Fibroblast of villous mesenchyme (primary cell): ENCODE measurements at regions not wholly inside any gene's neighbourhood (a gene's known extent, or its start where the extent isn't known, plus 50 kb on each side); places are given as distances from the start of the nearest gene placed in this dataset.
A peak's percentile ranks its signal among the peaks of the same experiment; 100 is the strongest.
"Not testable (repeated sequence)": the region's sequence is repeated elsewhere in the genome, so short reads cannot be mapped to it uniquely, and the experiment has no call there.

Experiments used
- DNase-seq: peaks from one replicate; pipeline ENCODE4 v3.0.0-alpha.2; 2010; ENCODE audit warnings: low read depth
- H3K4me3 ChIP-seq: 2 replicates; pipeline ENCODE4 v1.5.1; 2011; ENCODE audit warnings: low read depth, mild to moderate bottlenecking, low read length
- CTCF ChIP-seq: IDR thresholded peaks from 2 replicates; pipeline ENCODE4 v1.5.1; 2012; ENCODE audit warnings: low read depth, mild to moderate bottlenecking, low read length; ENCODE audit not compliant: insufficient read depth

DNA sequence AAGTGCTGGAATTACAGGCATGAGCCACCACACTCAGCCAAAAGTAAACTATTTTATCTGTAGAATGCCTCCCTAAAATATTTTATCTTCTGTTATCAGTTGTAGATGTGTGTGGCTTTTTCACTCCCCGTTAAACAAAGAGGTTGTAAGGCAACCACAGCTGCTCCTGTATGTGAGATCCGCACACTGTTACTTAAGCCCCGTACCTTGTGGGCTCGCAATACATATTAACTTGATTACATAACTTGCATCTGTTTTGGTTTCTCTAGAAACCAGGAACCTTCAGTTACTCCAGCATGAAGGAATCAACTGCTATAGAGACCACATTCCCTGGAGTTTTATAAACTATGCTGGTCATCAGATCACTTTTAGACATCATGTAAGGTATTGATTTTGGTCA is 420.1 kb upstream of the SLC35B3 start:
- no peak for TF ChIP-seq CTCF
- no peak overlapping the region for H3K4me3 ChIP-seq
- no peak for DNase-seq

DNA sequence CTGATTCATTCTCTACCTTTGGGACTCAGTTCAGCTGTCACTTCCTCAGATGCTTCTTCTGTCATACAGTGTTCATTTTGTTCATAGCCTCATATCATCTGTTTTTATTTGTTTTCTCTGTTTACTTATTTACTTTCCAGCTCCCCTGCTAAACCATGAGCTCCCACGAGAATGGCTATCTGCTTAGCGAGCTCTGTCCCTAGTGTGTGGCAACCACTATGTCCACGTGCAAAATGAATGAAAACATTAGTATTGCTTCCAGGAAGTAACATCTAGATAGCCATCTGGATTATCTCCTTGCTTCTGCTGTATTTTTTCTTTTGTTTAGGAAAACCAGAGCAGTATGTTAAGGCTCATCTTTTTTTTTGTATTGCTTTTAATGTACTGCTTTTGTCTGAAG is 417.0 kb upstream of the SLC35B3 start:
- no peak for TF ChIP-seq CTCF
- peak; percentile 2 for DNase-seq
- H3K4me3 ChIP-seq, result no peak overlapping the region

GRCh38 chr6:8846680-8847079 is 411.3 kb upstream of the SLC35B3 start:
- not testable (repeated sequence) for H3K4me3 ChIP-seq, DNase-seq

DNA sequence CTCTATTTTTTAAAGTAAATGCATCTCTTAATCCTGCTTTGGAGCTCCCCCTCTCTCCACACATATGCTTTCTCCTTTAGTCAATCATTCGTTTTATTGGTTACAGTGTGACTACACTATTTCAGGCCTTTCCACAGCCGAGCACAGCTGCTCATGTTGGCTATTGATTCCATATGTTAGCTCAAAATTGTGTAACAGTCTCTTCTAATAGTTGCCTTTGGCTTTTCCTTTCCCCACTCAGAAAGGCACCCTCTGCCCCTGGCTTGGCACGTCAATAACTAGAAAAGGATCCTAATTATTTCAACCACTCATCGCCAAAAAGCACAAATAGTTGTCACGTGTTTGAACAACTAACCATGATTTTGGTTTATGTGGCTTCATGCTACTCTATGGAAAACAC is 410.3 kb upstream of the SLC35B3 start:
- no peak for DNase-seq
- H3K4me3 ChIP-seq, result no peak overlapping the region
- no peak for TF ChIP-seq CTCF

GRCh38 chr6:8844968-8845367 is 409.6 kb upstream of the SLC35B3 start:
- no peak for TF ChIP-seq CTCF
- no peak for DNase-seq

DNA sequence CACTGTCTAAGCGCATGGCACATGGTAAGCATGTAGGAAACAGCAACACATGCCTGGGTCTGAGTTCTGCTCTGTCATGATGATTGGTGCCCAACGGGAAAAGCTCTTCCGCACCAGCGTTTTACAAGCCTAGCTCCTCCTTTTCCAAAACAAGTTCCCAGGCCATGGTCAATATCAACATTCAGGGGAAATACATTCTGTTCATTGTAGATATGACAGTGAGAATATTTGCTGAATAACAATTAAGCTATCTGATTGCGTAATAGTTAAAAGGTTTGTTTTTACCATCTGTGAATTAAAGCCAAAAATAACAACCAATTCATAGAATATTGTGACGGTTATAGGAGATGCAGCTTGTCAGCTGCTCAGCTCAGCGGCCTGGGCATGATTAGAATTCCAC is 404.3 kb upstream of the SLC35B3 start:
- no peak for DNase-seq
- no peak for TF ChIP-seq CTCF
- H3K4me3 ChIP-seq, result no peak overlapping the region

More at GRCh38 chr6:8844968-8845367, 409.6 kb upstream of the SLC35B3 start:
- H3K4me3 ChIP-seq, result no peak overlapping the region

DNA sequence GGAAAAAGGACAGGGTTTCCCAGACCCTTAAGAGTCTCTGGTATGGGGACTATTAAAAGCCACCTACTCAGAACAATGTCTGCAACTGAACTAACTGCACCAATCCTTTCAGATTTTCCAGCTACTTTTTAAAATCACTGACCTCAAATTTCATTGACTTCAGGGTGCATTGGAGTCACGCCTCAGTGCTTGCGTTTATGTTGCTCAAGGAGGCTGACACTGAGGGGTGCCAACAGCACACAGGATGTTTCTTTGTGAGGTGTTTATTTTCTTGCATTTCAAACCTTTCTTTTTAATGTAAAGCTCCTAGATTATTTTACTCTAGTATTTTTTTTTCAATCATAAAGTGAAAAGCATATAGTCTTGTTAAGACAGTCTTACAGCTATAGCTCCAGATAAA is 402.0 kb upstream of the SLC35B3 start:
- no peak for DNase-seq
- TF ChIP-seq CTCF, result no peak
- no peak overlapping the region for H3K4me3 ChIP-seq

GRCh38 chr6:8832695-8833094 is 397.4 kb upstream of the SLC35B3 start:
- not testable (repeated sequence) for DNase-seq, H3K4me3 ChIP-seq
